ENCODE measurements at regions not wholly inside any gene's neighbourhood (a gene's known extent, or its start where the extent isn't known, plus 50 kb on each side); places are given as distances from the start of the nearest gene placed in this dataset.
"Not testable (repeated sequence)": the region's sequence is repeated elsewhere in the genome, so short reads cannot be mapped to it uniquely, and the experiment has no call there.

DNA sequence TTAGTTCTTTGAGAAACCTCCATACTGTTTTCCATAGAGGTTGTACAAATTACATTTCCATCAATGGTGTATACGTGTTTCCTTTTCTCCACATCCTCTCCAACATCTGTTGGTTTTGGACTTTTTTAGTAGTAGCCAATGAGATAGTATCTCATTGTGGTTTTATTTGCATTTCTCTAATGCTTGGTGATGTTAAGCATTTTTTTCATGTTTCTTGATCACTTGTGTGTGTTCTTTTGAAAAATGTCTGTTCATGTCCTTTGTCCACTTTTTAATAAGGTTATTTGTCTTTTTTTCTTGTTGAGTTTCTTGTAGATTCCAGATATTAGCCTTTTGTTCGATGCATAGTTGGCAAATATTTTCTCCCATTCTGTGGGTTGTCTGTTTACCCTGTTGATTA is 392.3 kb upstream of the ZEB2 start:
- ATAC-seq: no peak
- WGBS, 2 donors (ENCODE audit: low coverage in 1 of 2): 90 to 100% methylated on average over 1 to 2 of the region's 2 CpGs

DNA sequence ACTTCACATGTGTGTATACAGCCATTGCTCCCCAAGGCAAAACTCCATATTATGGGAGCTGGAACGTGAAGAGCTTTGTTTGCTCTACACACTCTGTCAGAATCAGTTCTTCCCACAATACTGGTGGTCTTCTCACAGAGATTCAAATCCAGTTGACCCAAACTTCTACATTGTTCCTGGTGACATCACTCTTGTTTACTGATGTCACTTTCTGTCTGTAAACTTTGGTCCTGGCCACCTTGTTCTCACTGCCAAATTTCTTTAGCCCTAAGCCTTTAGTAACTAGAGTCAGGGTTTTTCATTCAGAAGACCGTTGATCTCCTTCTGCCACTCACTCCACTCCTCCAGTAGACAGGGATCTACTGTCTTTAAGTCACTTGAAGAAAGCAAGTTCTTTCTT is 386.0 kb upstream of the ZEB2 start:
- Histone ChIP-seq H3K4me1 (no peaks in the 10 kb centered on the region), H3K9me3 (no peaks in the 10 kb centered on the region), H3K4me3 (no peak overlapping the region), H3K36me3 (no peaks in the 10 kb centered on the region), H3K27me3 (no peaks in the 10 kb centered on the region), H3K27ac (no peak overlapping the region)
- TF ChIP-seq POLR2AphosphoS5 (IDR thresholded peaks at IDR 0.05) (no peak), EP300 (IDR thresholded peaks at IDR 0.05) (no peak), POLR2A (IDR thresholded peaks at IDR 0.05) (no peak)
- TF ChIP-seq, protein P1, sequence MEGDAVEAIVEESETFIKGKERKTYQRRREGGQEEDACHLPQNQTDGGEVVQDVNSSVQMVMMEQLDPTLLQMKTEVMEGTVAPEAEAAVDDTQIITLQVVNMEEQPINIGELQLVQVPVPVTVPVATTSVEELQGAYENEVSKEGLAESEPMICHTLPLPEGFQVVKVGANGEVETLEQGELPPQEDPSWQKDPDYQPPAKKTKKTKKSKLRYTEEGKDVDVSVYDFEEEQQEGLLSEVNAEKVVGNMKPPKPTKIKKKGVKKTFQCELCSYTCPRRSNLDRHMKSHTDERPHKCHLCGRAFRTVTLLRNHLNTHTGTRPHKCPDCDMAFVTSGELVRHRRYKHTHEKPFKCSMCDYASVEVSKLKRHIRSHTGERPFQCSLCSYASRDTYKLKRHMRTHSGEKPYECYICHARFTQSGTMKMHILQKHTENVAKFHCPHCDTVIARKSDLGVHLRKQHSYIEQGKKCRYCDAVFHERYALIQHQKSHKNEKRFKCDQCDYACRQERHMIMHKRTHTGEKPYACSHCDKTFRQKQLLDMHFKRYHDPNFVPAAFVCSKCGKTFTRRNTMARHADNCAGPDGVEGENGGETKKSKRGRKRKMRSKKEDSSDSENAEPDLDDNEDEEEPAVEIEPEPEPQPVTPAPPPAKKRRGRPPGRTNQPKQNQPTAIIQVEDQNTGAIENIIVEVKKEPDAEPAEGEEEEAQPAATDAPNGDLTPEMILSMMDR (IDR thresholded peaks at IDR 0.05): no peak
- no peak for ATAC-seq
- WGBS, 2 donors (ENCODE audit: low coverage in 1 of 2): 83% methylated on average over 1 of the region's 2 CpGs; no CpG with 5 or more reads in 1 of the 2 donors

More for the DNA sequence above, 392.3 kb upstream of the ZEB2 start:
- H3K27ac ChIP-seq: no peak overlapping the region
- H3K4me3 ChIP-seq: no peak overlapping the region
- no peaks in the 10 kb centered on the region for H3K9me3 ChIP-seq
- no peaks in the 10 kb centered on the region for H3K36me3 ChIP-seq
- H3K27me3 ChIP-seq: no peaks in the 10 kb centered on the region
- TF ChIP-seq POLR2A (IDR thresholded peaks at IDR 0.05) (no peak), EP300 (IDR thresholded peaks at IDR 0.05) (no peak), POLR2AphosphoS5 (IDR thresholded peaks at IDR 0.05) (no peak)
- TF ChIP-seq, protein P1 (IDR thresholded peaks at IDR 0.05): no peak
- H3K4me1 ChIP-seq: no peaks in the 10 kb centered on the region

DNA sequence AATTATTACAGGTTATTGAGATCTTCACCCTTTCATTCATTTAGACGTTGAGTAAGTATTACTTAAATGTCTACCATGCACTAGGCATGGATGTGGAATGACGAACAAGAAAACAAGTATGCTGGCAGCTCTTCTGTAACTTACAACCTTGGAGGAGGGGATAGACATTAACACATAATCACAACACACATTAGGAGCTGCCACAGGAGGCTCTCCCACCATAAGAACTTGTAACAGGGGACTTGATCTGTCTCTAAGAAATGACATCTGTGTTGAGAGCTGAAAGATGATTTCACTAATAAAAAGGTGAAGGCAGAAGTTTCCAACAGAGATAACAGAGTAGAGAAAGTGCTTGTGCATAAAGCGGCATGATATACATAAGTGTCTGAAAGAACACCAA is 384.7 kb upstream of the ZEB2 start:
- 80 to 97% methylated on average over 2 to 3 of the region's 3 CpGs for WGBS, 2 donors (ENCODE audit: low coverage in 1 of 2)
- H3K9me3 ChIP-seq: no peaks in the 10 kb centered on the region
- ATAC-seq: no peak
- no peak overlapping the region for H3K27ac ChIP-seq
- H3K36me3 ChIP-seq: no peaks in the 10 kb centered on the region
- TF ChIP-seq, protein P1 (IDR thresholded peaks at IDR 0.05): no peak
- TF ChIP-seq POLR2AphosphoS5 (IDR thresholded peaks at IDR 0.05): no peak
- TF ChIP-seq POLR2A (IDR thresholded peaks at IDR 0.05): no peak
- TF ChIP-seq EP300 (IDR thresholded peaks at IDR 0.05): no peak
- no peaks in the 10 kb centered on the region for H3K27me3 ChIP-seq
- H3K4me3 ChIP-seq: no peak overlapping the region
- H3K4me1 ChIP-seq: no peaks in the 10 kb centered on the region

DNA sequence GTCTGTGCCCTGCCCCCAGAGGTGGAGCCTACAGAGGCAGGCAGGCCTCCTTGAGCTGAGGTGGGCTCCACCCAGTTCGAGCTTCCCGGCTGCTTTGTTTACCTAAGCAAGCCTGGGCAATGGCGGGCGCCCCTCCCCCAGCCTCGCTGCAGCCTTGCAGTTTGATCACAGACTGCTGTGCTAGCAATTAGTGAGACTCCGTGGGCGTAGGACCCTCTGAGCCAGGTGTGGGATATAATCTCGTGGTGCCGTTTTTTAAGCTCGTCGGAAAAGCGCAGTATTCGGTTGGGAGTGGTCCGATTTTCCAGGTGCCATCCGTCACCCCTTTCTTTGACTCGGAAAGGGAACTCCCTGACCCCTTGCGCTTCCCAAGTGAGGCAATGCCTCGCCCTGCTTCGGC is 383.1 kb upstream of the ZEB2 start:
- not testable (repeated sequence) for H3K36me3 ChIP-seq, H3K27me3 ChIP-seq, ATAC-seq, H3K27ac ChIP-seq, H3K4me3 ChIP-seq, H3K4me1 ChIP-seq, H3K9me3 ChIP-seq
- WGBS, 2 donors (ENCODE audit: low coverage in 1 of 2): 100% methylated on average over 3 of the region's 19 CpGs; no CpG with 5 or more reads in 1 of the 2 donors

DNA sequence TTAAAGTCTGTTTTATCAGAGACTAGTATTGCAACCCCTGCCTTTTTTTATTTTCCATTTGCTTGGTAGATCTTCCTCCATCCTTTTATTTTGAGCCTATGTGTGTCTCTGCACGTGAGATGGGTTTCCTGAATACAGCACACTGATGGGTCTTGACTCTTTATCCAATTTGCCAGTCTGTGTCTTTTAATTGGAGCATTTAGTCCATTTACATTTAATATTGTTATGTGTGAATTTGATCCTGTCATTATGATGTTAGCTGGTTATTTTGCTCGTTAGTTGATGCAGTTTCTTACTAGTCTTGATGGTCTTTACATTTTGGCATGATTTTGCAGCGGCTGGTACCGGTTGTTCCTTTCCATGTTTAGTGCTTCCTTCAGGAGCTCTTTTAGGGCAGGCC is 381.5 kb upstream of the ZEB2 start:
- not testable (repeated sequence) for H3K4me1 ChIP-seq, H3K27me3 ChIP-seq, H3K36me3 ChIP-seq, H3K27ac ChIP-seq, ATAC-seq, H3K4me3 ChIP-seq, H3K9me3 ChIP-seq
- WGBS, 2 donors (ENCODE audit: low coverage in 1 of 2): 40 to 75% methylated on average over 1 to 3 of the region's 4 CpGs

DNA sequence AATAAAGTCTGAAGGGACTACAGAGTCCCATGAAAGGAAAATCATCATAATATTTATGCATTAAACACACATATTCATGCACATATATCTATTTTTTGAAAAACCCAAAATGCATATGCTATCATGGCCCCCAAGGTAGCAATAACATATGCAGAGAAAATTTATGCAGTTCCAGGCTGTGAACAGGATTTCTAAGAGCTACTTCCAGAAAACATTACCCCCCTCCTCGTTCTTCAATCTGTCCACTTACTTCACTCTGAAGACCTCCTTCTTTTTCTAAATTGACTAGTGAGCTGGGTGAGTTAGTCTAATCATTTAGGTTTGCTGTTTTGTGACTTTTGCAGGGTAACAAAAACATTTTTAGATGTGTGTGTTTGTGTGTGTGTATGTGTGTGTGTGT is 376.4 kb upstream of the ZEB2 start:
- no peaks in the 10 kb centered on the region for H3K36me3 ChIP-seq
- ATAC-seq: no peak
- H3K27me3 ChIP-seq: no peaks in the 10 kb centered on the region
- H3K9me3 ChIP-seq: no peaks in the 10 kb centered on the region
- H3K4me1 ChIP-seq: peaks cover 0 to 5% (median 0%) of the 10 kb centered on the region in 3 donors
- TF ChIP-seq POLR2AphosphoS5 (IDR thresholded peaks at IDR 0.05) (no peak), POLR2A (IDR thresholded peaks at IDR 0.05) (no peak), EP300 (IDR thresholded peaks at IDR 0.05) (no peak)
- TF ChIP-seq, protein P1 (IDR thresholded peaks at IDR 0.05): no peak
- H3K27ac ChIP-seq: no peak overlapping the region
- H3K4me3 ChIP-seq: no peak overlapping the region
- WGBS, 2 donors (ENCODE audit: low coverage in 1 of 2): 88 to 91% methylated on average over 1 of the region's 1 CpG
